ENCODE measurements at regions not wholly inside any gene's neighbourhood (a gene's known extent, or its start where the extent isn't known, plus 50 kb on each side); places are given as distances from the start of the nearest gene placed in this dataset.

DNA sequence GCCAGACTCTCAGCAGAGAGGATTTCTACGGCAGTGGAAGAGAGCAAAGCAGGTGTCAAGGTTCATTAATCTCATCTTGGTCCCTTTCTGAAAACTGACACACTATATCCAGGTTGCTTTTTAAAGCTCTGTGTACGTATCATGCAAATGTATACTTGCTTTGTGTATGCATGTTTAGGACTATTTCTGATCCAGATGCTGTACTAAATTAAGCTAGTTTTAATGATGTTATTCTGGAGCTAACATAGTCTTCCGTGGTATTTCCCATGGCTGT is 59.2 kb upstream of the SNX9 start:
- Histone ChIP-seq H3K9ac (ENCODE audit: low read length) (peak overlapping the region; percentile 56), H3K9me3 (ENCODE audit: control extremely low read depth in 1 of 3, control insufficient read depth in 2 of 3, insufficient read depth in 1 of 3, low read length in 2 of 3) (peaks cover 0 to 4% (median 0%) of the 10 kb centered on the region in 3 donors), H3K27me3 (replicated peaks in 1 of 4; ENCODE audit: control extremely low read depth in 1 of 4, control insufficient read depth in 3 of 4, insufficient read depth in 4 of 4, low read length in 3 of 4) (no peaks in the 10 kb centered on the region), H3K79me2 (ENCODE audit: control insufficient read depth, insufficient read depth, low read length) (peaks cover 7% of the 10 kb centered on the region), H4K20me1 (ENCODE audit: control insufficient read depth, insufficient read depth, low read length, poor library complexity, severe bottlenecking) (no peaks in the 10 kb centered on the region), H3K36me3 (replicated peaks in 1 of 2; ENCODE audit: control extremely low read depth in 1 of 2, control insufficient read depth in 1 of 2, extremely low read depth in 1 of 2, insufficient read depth in 2 of 2, low read length in 1 of 2) (no peaks in the 10 kb centered on the region), H3K4me1 (ENCODE audit: control insufficient read depth in 2 of 2, insufficient read depth in 2 of 2, low read length in 2 of 2) (peaks cover 83 to 93% of the 10 kb centered on the region in 2 donors), H3K4me2 (replicated peaks; ENCODE audit: low read depth, low read length, poor library complexity, severe bottlenecking) (peak overlapping the region; percentile 73), H3K4me3 (ENCODE audit: control extremely low read depth in 1 of 5, extremely low read depth in 1 of 5, insufficient read depth in 1 of 5, low read depth in 2 of 5, low read length in 4 of 5) (peak overlapping the region; percentile 13 to 56 (median 30)), H3K27ac (ENCODE audit: low read length in 2 of 2) (peak overlapping the region; percentile 84), H2AFZ (ENCODE audit: insufficient read depth, low read depth, low read length, poor library complexity, severe bottlenecking) (no peak overlapping the region)
- DNase-seq = no peak
- Mint-ChIP-seq H3K27ac (peak overlapping the region; percentile 97), H3K4me1 (peaks cover 88% of the 10 kb centered on the region), H3K4me3 (peak overlapping the region; percentile 69), H3K27me3 (no peaks in the 10 kb centered on the region), H3K9me3 (ENCODE audit: insufficient read depth) (no peaks in the 10 kb centered on the region)
- ATAC-seq (ENCODE audit: low read depth) = peak; percentile 4
- CTCF ChIA-PET = interaction anchor here (0.5 to 14.7 kb wide), 9 partner anchors 8 to 449 kb away, joined by 3 to 340 read pairs (median 3); no protein-coding TSS in a partner anchor
- intact Hi-C loops (cut with micrococcal nuclease) = loop anchor here (1.0 to 10.0 kb wide), 11 partner anchors 33 to 1351 kb away; partner anchors contain the start of genes SYNJ2 and ZDHHC14
- TF ChIP-seq, protein P1, sequence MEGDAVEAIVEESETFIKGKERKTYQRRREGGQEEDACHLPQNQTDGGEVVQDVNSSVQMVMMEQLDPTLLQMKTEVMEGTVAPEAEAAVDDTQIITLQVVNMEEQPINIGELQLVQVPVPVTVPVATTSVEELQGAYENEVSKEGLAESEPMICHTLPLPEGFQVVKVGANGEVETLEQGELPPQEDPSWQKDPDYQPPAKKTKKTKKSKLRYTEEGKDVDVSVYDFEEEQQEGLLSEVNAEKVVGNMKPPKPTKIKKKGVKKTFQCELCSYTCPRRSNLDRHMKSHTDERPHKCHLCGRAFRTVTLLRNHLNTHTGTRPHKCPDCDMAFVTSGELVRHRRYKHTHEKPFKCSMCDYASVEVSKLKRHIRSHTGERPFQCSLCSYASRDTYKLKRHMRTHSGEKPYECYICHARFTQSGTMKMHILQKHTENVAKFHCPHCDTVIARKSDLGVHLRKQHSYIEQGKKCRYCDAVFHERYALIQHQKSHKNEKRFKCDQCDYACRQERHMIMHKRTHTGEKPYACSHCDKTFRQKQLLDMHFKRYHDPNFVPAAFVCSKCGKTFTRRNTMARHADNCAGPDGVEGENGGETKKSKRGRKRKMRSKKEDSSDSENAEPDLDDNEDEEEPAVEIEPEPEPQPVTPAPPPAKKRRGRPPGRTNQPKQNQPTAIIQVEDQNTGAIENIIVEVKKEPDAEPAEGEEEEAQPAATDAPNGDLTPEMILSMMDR (IDR thresholded peaks at IDR 0.05) = no peak
- TF ChIP-seq EZH2 (IDR thresholded peaks at IDR 0.05; ENCODE audit: borderline replicate concordance, insufficient read depth, low read depth, low read length, poor library complexity, severe bottlenecking) = no peak
- POLR2A ChIA-PET = interaction anchor here (1.1 kb wide), 1 partner anchor 82 kb away, joined by 3 read pairs; no protein-coding TSS in a partner anchor
- WGBS (ENCODE audit: insufficient coverage) = 0% methylated on average over 1 of the region's 3 CpGs

DNA sequence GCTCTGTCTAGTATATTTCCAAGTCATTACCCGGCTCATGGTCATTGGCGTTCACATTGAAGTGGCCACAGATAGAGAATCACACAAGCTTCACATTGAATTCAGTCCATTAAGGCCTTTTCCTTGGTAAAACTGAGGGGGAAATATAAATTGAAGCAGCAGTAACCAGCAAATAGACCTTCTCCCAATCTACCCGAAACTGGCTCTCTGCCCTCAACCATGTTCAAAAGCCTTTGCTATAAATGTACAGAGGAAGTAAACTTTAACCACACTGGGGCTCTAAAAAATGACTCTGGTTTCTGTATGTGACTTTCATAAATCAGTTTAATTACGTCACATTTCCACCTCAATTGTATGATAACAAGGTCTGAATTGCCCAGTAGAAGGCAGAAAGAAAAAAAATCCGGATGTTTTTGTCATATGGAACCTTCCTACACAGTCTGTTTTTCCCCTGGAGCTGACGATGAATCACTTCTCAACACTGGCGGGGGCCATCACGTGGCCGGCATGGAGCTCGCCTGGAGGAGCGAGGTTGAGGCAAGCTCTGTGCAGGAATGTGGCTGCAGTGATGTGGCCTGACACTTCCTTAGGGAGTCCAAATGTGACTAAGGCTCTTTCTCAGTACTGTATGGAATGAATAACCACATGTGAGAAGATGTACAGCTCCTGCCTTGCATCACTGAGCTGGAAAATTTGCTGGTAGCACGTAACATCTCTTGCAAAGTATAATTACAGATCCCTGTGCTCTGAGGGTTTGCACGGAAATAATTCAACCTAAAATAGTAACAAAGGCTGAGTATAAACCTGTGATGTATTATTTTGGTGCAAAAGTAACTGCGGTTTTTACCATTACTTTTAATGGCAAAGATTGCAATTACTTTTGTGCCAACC is 58.6 kb upstream of the SNX9 start:
- Histone ChIP-seq H3K36me3 (replicated peaks in 1 of 2; ENCODE audit: control extremely low read depth in 1 of 2, control insufficient read depth in 1 of 2, extremely low read depth in 1 of 2, insufficient read depth in 2 of 2, low read length in 1 of 2) (no peaks in the 10 kb centered on the region), H3K9ac (ENCODE audit: low read length) (peak overlapping the region; percentile 56), H3K79me2 (ENCODE audit: control insufficient read depth, insufficient read depth, low read length) (peaks cover 4% of the 10 kb centered on the region), H3K4me3 (ENCODE audit: control extremely low read depth in 1 of 5, extremely low read depth in 1 of 5, insufficient read depth in 1 of 5, low read depth in 2 of 5, low read length in 4 of 5) (peak overlapping the region; percentile 13 to 56 (median 30)), H4K20me1 (ENCODE audit: control insufficient read depth, insufficient read depth, low read length, poor library complexity, severe bottlenecking) (no peaks in the 10 kb centered on the region), H3K4me2 (replicated peaks; ENCODE audit: low read depth, low read length, poor library complexity, severe bottlenecking) (peak overlapping the region; percentile 73), H3K4me1 (ENCODE audit: control insufficient read depth in 2 of 2, insufficient read depth in 2 of 2, low read length in 2 of 2) (peaks cover 88 to 95% of the 10 kb centered on the region in 2 donors), H3K27me3 (replicated peaks in 1 of 4; ENCODE audit: control extremely low read depth in 1 of 4, control insufficient read depth in 3 of 4, insufficient read depth in 4 of 4, low read length in 3 of 4) (no peaks in the 10 kb centered on the region), H2AFZ (ENCODE audit: insufficient read depth, low read depth, low read length, poor library complexity, severe bottlenecking) (peak overlapping the region; percentile 16), H3K9me3 (ENCODE audit: control extremely low read depth in 1 of 3, control insufficient read depth in 2 of 3, insufficient read depth in 1 of 3, low read length in 2 of 3) (peaks cover 0 to 5% (median 0%) of the 10 kb centered on the region in 3 donors), H3K27ac (ENCODE audit: low read length in 2 of 2) (peak overlapping the region; percentile 84)
- ATAC-seq (ENCODE audit: low read depth) (peak; percentile 51), DNase-seq (peak; percentile 90)
- Mint-ChIP-seq H3K4me1 (peaks cover 89% of the 10 kb centered on the region), H3K27ac (peak overlapping the region; percentile 97), H3K27me3 (no peaks in the 10 kb centered on the region), H3K9me3 (ENCODE audit: insufficient read depth) (no peaks in the 10 kb centered on the region), H3K4me3 (peak overlapping the region; percentile 69)
- ChIA-PET POLR2A (interaction anchor here (1.1 kb wide), 1 partner anchor 82 kb away, joined by 3 read pairs; no protein-coding TSS in a partner anchor), CTCF (interaction anchor here (0.5 to 14.7 kb wide), 8 partner anchors 8 to 449 kb away, joined by 3 to 340 read pairs (median 4); no protein-coding TSS in a partner anchor)
- 0% methylated on average over 2 of the region's 14 CpGs for WGBS (ENCODE audit: insufficient coverage)
- TF ChIP-seq, protein P1 (IDR thresholded peaks at IDR 0.05) = no peak
- no peak for TF ChIP-seq EZH2 (IDR thresholded peaks at IDR 0.05; ENCODE audit: borderline replicate concordance, insufficient read depth, low read depth, low read length, poor library complexity, severe bottlenecking)
- intact Hi-C loops (cut with micrococcal nuclease) = loop anchor here (1.0 to 10.0 kb wide), 11 partner anchors 33 to 1350 kb away; partner anchors contain the start of genes SYNJ2 and ZDHHC14

Measured in B cell (primary cell).